Left lung (tissue), 4 donors: ENCODE measurements at regions not wholly inside any gene's neighbourhood (a gene's known extent, or its start where the extent isn't known, plus 50 kb on each side); places are given as distances from the start of the nearest gene placed in this dataset.

Experiments used
- ATAC-seq: fragments of 200-7000 bp; cut with Tn5 transposase; one replicate; pipeline ENCODE4 v1.9.1; 2020; ENCODE audit warnings: moderate library complexity
- DNase-seq, 4 donors: peaks; one replicate each; pipeline ENCODE4 v3.0.0-alpha.2; 2013 to 2020
- H3K27ac ChIP-seq, 2 donors: fragments of 200-600 bp; sonication (generic) in 1 of 2; one replicate each; pipeline versions ENCODE4 v1.5.0 to v1.8.0; 2020 to 2021
- H3K27me3 ChIP-seq, 2 donors: fragments of 200-600 bp; sonication (generic) in 1 of 2; one replicate each; pipeline versions ENCODE4 v1.5.0 to v1.8.0; 2020 to 2021
- H3K36me3 ChIP-seq, 2 donors: fragments of 200-600 bp; sonication (generic) in 1 of 2; one replicate each; pipeline versions ENCODE4 v1.5.0 to v1.8.0; 2020 to 2021
- H3K4me1 ChIP-seq, 2 donors: fragments of 200-600 bp; one replicate each; pipeline ENCODE4 v1.8.0; 2021
- H3K4me3 ChIP-seq, 2 donors: fragments of 200-600 bp; sonication (generic) in 1 of 2; one replicate each; pipeline versions ENCODE4 v1.5.0 to v1.8.0; 2020 to 2021; ENCODE audit warnings: mild to moderate bottlenecking in 1 of 2
- H3K9me3 ChIP-seq, 2 donors: fragments of 200-600 bp; sonication (generic) in 1 of 2; one replicate each; pipeline versions ENCODE4 v1.5.0 to v1.8.0; 2020 to 2021
- intact Hi-C, 2 donors: fragments of 100-400 bp; cut with DNase I; formaldehyde crosslinking; loops; one replicate each; pipeline versions ENCODE4 v1.11.2 to v1.14.2; 2022
- TF ChIP-seq, protein P1 (sequence below), 2 donors: fragments of 200-600 bp; sonication (generic) in 1 of 2; IDR thresholded peaks; one replicate each; pipeline versions ENCODE4 v1.5.0 to v1.8.0; 2021; ENCODE audit warnings: antibody characterized with exemption in 2 of 2
- donor health status: DM: no; HTN: yes; CAD: no.
- donor health status: DM: no; HTN: no; CAD: no.

GRCh38 chr2:187698374-187699110 lies 144.3 kb upstream of the TFPI start:
- no peak overlapping the region for H3K4me3 ChIP-seq
- TF ChIP-seq, protein P1, sequence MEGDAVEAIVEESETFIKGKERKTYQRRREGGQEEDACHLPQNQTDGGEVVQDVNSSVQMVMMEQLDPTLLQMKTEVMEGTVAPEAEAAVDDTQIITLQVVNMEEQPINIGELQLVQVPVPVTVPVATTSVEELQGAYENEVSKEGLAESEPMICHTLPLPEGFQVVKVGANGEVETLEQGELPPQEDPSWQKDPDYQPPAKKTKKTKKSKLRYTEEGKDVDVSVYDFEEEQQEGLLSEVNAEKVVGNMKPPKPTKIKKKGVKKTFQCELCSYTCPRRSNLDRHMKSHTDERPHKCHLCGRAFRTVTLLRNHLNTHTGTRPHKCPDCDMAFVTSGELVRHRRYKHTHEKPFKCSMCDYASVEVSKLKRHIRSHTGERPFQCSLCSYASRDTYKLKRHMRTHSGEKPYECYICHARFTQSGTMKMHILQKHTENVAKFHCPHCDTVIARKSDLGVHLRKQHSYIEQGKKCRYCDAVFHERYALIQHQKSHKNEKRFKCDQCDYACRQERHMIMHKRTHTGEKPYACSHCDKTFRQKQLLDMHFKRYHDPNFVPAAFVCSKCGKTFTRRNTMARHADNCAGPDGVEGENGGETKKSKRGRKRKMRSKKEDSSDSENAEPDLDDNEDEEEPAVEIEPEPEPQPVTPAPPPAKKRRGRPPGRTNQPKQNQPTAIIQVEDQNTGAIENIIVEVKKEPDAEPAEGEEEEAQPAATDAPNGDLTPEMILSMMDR (IDR thresholded peaks at IDR 0.05): no peak
- peaks cover 0 to 3% of the 10 kb centered on the region in 2 donors for H3K9me3 ChIP-seq
- intact Hi-C loops: no loop called here
- ATAC-seq (no peak), DNase-seq (no peak)
- no peaks in the 10 kb centered on the region for H3K4me1 ChIP-seq
- no peaks in the 10 kb centered on the region for H3K36me3 ChIP-seq
- H3K27me3 ChIP-seq: no peaks in the 10 kb centered on the region
- no peak overlapping the region for H3K27ac ChIP-seq

DNA sequence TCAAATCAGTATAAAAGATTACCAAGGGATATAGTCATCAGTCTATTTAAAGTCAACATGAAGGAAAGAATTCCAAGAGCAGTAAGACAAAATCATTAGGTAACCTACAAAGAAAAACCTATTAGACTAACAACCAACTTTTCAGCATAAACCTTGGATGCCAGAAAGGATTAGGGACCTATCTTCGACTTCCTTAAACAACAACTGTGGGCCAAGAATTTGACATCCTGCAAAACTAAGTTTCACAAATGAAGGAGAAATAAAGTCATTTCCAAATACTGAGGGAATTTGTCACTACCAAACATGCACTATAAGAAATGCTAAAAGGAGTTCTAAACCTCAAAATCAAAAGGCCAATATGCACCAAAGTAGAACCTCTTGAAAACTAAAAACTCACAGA lies 147.9 kb upstream of the TFPI start:
- no peaks in the 10 kb centered on the region for H3K36me3 ChIP-seq
- intact Hi-C loops: no loop called here
- TF ChIP-seq, protein P1 (IDR thresholded peaks at IDR 0.05): no peak
- ATAC-seq (no peak), DNase-seq (no peak)
- no peak overlapping the region for H3K4me3 ChIP-seq
- H3K27me3 ChIP-seq: no peaks in the 10 kb centered on the region
- no peak overlapping the region for H3K27ac ChIP-seq
- H3K4me1 ChIP-seq: no peaks in the 10 kb centered on the region
- peaks cover 0 to 3% of the 10 kb centered on the region in 2 donors for H3K9me3 ChIP-seq

DNA sequence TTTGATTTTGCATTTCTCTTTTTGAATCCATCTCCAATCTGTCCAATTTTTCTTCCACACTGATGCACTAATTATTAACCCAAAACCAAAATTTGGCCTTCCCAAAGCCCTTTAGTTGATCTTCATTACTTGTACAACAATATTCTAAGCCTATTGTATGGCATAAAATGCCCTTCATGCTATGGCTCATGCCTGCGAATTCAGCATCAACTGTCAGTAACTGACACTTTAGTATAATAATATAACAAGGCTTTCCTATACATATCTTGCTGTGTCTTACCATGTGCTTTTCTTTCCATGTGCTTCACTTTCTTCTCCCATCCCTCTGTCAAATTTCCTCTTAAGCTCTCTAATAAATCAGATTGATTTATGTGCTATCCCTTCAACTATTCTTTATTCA lies 154.0 kb upstream of the TFPI start:
- no peak for ATAC-seq

DNA sequence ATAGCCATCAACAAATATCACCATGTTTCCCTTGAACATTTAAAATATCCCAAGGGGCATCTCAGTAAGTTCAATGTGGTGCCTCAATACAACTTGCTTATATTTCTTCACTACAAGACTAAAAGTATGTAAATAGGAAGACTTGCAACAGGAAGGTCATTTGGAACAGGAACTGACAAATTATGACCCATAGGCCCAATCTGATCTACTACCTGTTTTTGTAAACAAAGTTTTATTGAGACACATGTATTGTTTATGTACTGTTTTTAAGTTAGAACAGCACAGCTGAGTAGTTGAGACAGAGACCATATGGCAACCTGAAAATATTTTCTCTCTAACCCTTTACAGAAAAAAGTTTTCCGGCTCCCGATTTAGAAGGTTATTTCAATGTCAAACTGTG lies 154.8 kb upstream of the TFPI start:
- Histone ChIP-seq H3K27me3 (no peaks in the 10 kb centered on the region), H3K9me3 (no peaks in the 10 kb centered on the region), H3K4me3 (no peak overlapping the region), H3K27ac (no peak overlapping the region), H3K4me1 (no peaks in the 10 kb centered on the region), H3K36me3 (no peaks in the 10 kb centered on the region)
- DNase-seq (no peak), ATAC-seq (no peak)
- intact Hi-C loops: no loop called here
- TF ChIP-seq, protein P1 (IDR thresholded peaks at IDR 0.05): no peak

More for the DNA sequence above, 154.0 kb upstream of the TFPI start:
- Histone ChIP-seq H3K27ac (no peak overlapping the region), H3K4me3 (no peak overlapping the region), H3K27me3 (no peaks in the 10 kb centered on the region), H3K9me3 (no peaks in the 10 kb centered on the region), H3K4me1 (no peaks in the 10 kb centered on the region), H3K36me3 (no peaks in the 10 kb centered on the region)
- intact Hi-C loops: no loop called here
- TF ChIP-seq, protein P1 (IDR thresholded peaks at IDR 0.05): no peak
- no peak for DNase-seq

- DNase-seq (peak in 1 of 4 donors; percentile 14), ATAC-seq (no peak)
- Histone ChIP-seq H3K27ac (no peak overlapping the region), H3K4me3 (no peak overlapping the region), H3K27me3 (no peaks in the 10 kb centered on the region), H3K9me3 (no peaks in the 10 kb centered on the region), H3K36me3 (no peaks in the 10 kb centered on the region), H3K4me1 (no peaks in the 10 kb centered on the region)
- intact Hi-C loops: no loop called here
- TF ChIP-seq, protein P1 (IDR thresholded peaks at IDR 0.05): no peak
Observed at GRCh38 chr2:187710791-187711521, 156.7 kb upstream of the TFPI start.
